ENCODE measurements at regions not wholly inside any gene's neighbourhood (a gene's known extent, or its start where the extent isn't known, plus 50 kb on each side); places are given as distances from the start of the nearest gene placed in this dataset.

GRCh38 chr2:129300456-129300855, 679.0 kb upstream of the RAB6C start:
- Mint-ChIP-seq H3K27me3 (ENCODE audit: insufficient read depth, unreplicated experiment) (peaks cover 30% of the 10 kb centered on the region), H3K9me3 (ENCODE audit: unreplicated experiment) (no peaks in the 10 kb centered on the region), H3K27ac (ENCODE audit: unreplicated experiment) (no peak overlapping the region), H3K4me1 (ENCODE audit: low read depth, unreplicated experiment) (no peaks in the 10 kb centered on the region), H3K36me3 (ENCODE audit: insufficient read depth, unreplicated experiment) (no peaks in the 10 kb centered on the region), H3K4me3 (ENCODE audit: unreplicated experiment) (no peak overlapping the region)
- no TSS peak for BruUV-seq (replicated peaks)
- Histone ChIP-seq H3K4me3 (ENCODE audit: low read depth, low read length) (no peak overlapping the region), H3K27me3 (replicated peaks; ENCODE audit: control insufficient read depth, insufficient read depth, low read length) (no peaks in the 10 kb centered on the region; the same call in 1 of the 2 replicates), H3K36me3 (ENCODE audit: control insufficient read depth, insufficient read depth, low read length) (no peaks in the 10 kb centered on the region), H3K9me3 (no peaks in the 10 kb centered on the region), H3K4me1 (no peaks in the 10 kb centered on the region)
- DNase-seq = no peak
- intact Hi-C loops (cut with micrococcal nuclease; ENCODE audit: unreplicated experiment) = no loop called here
- TF ChIP-seq CTCF (IDR thresholded peaks at IDR 0.05; ENCODE audit: insufficient read depth in 1 of 2, low read depth in 1 of 2, low read length in 1 of 2, severe bottlenecking in 1 of 2, unreplicated experiment in 1 of 2) = no peak
- ChIA-PET CTCF (no interaction called here), POLR2A (no interaction called here)

- H3K27ac Mint-ChIP-seq (ENCODE audit: unreplicated experiment) = no peak overlapping the region
- no peaks in the 10 kb centered on the region for H3K9me3 Mint-ChIP-seq (ENCODE audit: unreplicated experiment)
- no peaks in the 10 kb centered on the region for H3K4me1 Mint-ChIP-seq (ENCODE audit: low read depth, unreplicated experiment)
- ChIA-PET CTCF (no interaction called here), POLR2A (no interaction called here)
- Histone ChIP-seq H3K27me3 (replicated peaks; ENCODE audit: control insufficient read depth, insufficient read depth, low read length) (no peaks in the 10 kb centered on the region; the same call in 1 of the 2 replicates), H3K4me1 (no peaks in the 10 kb centered on the region), H3K4me3 (ENCODE audit: low read depth, low read length) (no peak overlapping the region), H3K9me3 (no peaks in the 10 kb centered on the region), H3K36me3 (ENCODE audit: control insufficient read depth, insufficient read depth, low read length) (no peaks in the 10 kb centered on the region)
- no peak for TF ChIP-seq CTCF (IDR thresholded peaks at IDR 0.05; ENCODE audit: insufficient read depth in 1 of 2, low read depth in 1 of 2, low read length in 1 of 2, severe bottlenecking in 1 of 2, unreplicated experiment in 1 of 2)
- H3K27me3 Mint-ChIP-seq (ENCODE audit: insufficient read depth, unreplicated experiment) = peaks cover 30% of the 10 kb centered on the region
- no peaks in the 10 kb centered on the region for H3K36me3 Mint-ChIP-seq (ENCODE audit: insufficient read depth, unreplicated experiment)
- BruUV-seq (replicated peaks) = no TSS peak
- no peak overlapping the region for H3K4me3 Mint-ChIP-seq (ENCODE audit: unreplicated experiment)
- no peak for DNase-seq
- intact Hi-C loops (cut with micrococcal nuclease; ENCODE audit: unreplicated experiment) = no loop called here
Measured at GRCh38 chr2:129301431-129301913, 678.0 kb upstream of the RAB6C start.

- no peak overlapping the region for H3K27ac Mint-ChIP-seq (ENCODE audit: unreplicated experiment)
- Histone ChIP-seq H3K9me3 (no peaks in the 10 kb centered on the region), H3K27me3 (replicated peaks; ENCODE audit: control insufficient read depth, insufficient read depth, low read length) (no peaks in the 10 kb centered on the region; the same call in 1 of the 2 replicates), H3K4me1 (no peaks in the 10 kb centered on the region), H3K4me3 (ENCODE audit: low read depth, low read length) (no peak overlapping the region), H3K36me3 (ENCODE audit: control insufficient read depth, insufficient read depth, low read length) (no peaks in the 10 kb centered on the region)
- no TSS peak for BruUV-seq (replicated peaks)
- CTCF ChIA-PET = no interaction called here
- H3K4me3 Mint-ChIP-seq (ENCODE audit: unreplicated experiment) = no peak overlapping the region
- intact Hi-C loops (cut with micrococcal nuclease; ENCODE audit: unreplicated experiment) = no loop called here
- no peaks in the 10 kb centered on the region for H3K36me3 Mint-ChIP-seq (ENCODE audit: insufficient read depth, unreplicated experiment)
- POLR2A ChIA-PET = no interaction called here
- DNase-seq = no peak
- no peak for TF ChIP-seq CTCF (IDR thresholded peaks at IDR 0.05; ENCODE audit: insufficient read depth in 1 of 2, low read depth in 1 of 2, low read length in 1 of 2, severe bottlenecking in 1 of 2, unreplicated experiment in 1 of 2)
- no peaks in the 10 kb centered on the region for H3K4me1 Mint-ChIP-seq (ENCODE audit: low read depth, unreplicated experiment)
- H3K9me3 Mint-ChIP-seq (ENCODE audit: unreplicated experiment) = no peaks in the 10 kb centered on the region
- peaks cover 26% of the 10 kb centered on the region for H3K27me3 Mint-ChIP-seq (ENCODE audit: insufficient read depth, unreplicated experiment)
Measured at GRCh38 chr2:129302106-129302505, 677.4 kb upstream of the RAB6C start.

Data from Caco-2 (cell line).